ENCODE measurements at regions not wholly inside any gene's neighbourhood (a gene's known extent, or its start where the extent isn't known, plus 50 kb on each side); places are given as distances from the start of the nearest gene placed in this dataset.

GRCh38 chr2:62338111-62338510 lies 142.2 kb downstream of the B3GNT2 start (continued):
- TF ChIP-seq ZBTB33 (IDR thresholded peaks at IDR 0.05; ENCODE audit: extremely low read depth, insufficient replicate concordance, low read length) = no peak

DNA sequence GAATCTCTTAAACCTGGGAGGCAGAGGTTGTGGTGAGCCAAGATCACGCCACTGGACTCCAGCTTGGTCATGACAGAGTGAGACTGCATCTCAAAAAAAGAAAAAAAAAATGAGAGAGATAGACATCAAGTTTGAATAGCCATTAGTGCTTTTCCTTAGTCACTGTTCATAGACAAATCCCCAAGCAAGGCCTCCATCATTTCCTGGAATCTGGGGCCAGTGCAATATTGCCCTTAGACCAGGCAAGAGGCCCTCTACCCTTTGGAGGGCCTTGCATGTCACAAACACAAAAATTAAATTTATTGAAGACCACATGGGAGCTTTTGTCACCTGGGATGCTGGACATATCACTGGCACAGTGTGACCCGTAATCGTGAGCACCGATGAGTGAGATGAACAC lies 141.5 kb downstream of the B3GNT2 start:
- ATAC-seq = no peak
- no peaks in the 10 kb centered on the region for H3K79me2 ChIP-seq (ENCODE audit: insufficient read depth, low read length)
- peaks cover 0 to 9% of the 10 kb centered on the region in 2 experiments; a peak in 3 of 4 replicates for H3K4me1 ChIP-seq (ENCODE audit: control insufficient read depth in 1 of 2, insufficient read depth in 2 of 2, low read length in 2 of 2)
- no peak overlapping the region for H2AFZ ChIP-seq (ENCODE audit: low read depth, low read length, poor library complexity, severe bottlenecking)
- no peak overlapping the region for H3K27ac ChIP-seq (ENCODE audit: low read depth, low read length)
- no TSS peak for BruUV-seq (replicated peaks)
- no peaks in the 10 kb centered on the region for H3K27me3 ChIP-seq (ENCODE audit: insufficient read depth, low read length)
- H4K20me1 ChIP-seq (ENCODE audit: insufficient read depth) = no peaks in the 10 kb centered on the region
- no peak for DNase-seq (ENCODE audit: low read depth, low spot score)
- no peaks in the 10 kb centered on the region for H3K36me3 ChIP-seq (ENCODE audit: control insufficient read depth in 1 of 2, insufficient read depth in 2 of 2, low read length in 2 of 2)
- H3K9ac ChIP-seq (ENCODE audit: low read length) = no peak overlapping the region
- RAD21 ChIA-PET (ENCODE audit: low non-redundant PET in 1 of 2, low total read pairs in 2 of 2, uncharacterized antibody in 2 of 2, unreplicated experiment in 2 of 2) = no interaction called here
- no peak for TF ChIP-seq ELF1 (IDR thresholded peaks at IDR 0.05; ENCODE audit: borderline replicate concordance, low read depth)
- TF ChIP-seq FOSL1 (IDR thresholded peaks at IDR 0.05; ENCODE audit: low read depth) = no peak
- no peaks in the 10 kb centered on the region for H3K9me3 ChIP-seq (ENCODE audit: control insufficient read depth in 1 of 2, insufficient read depth in 1 of 2, low read depth in 1 of 2, low read length in 2 of 2)
- H3K4me2 ChIP-seq (ENCODE audit: low read length) = no peak overlapping the region
- no peaks in the 10 kb centered on the region for H3K9me2 ChIP-seq (ENCODE audit: insufficient read depth)
- POLR2A ChIA-PET = no interaction called here
- CTCF ChIA-PET = no interaction called here
- intact Hi-C loops (cut with micrococcal nuclease) = no loop called here
- no peak overlapping the region for H3K4me3 ChIP-seq (replicated peaks in 1 of 2; ENCODE audit: low read depth in 1 of 2, low read length in 2 of 2)

GRCh38 chr2:62335612-62336011 lies 139.7 kb downstream of the B3GNT2 start:
- ChIA-PET CTCF (no interaction called here), POLR2A (no interaction called here)
- TF ChIP-seq TCF7L2 (IDR thresholded peaks at IDR 0.05; ENCODE audit: borderline replicate concordance, extremely low read depth, insufficient read depth, insufficient read length) (no peak), ZFX (IDR thresholded peaks at IDR 0.05) (no peak), EZH2 (IDR thresholded peaks at IDR 0.05) (no peak), RAD21 (IDR thresholded peaks at IDR 0.05; ENCODE audit: low read depth) (no peak), JUND (IDR thresholded peaks at IDR 0.05) (no peak), POLR2A (IDR thresholded peaks at IDR 0.05; ENCODE audit: borderline replicate concordance, extremely low read depth, insufficient read depth, insufficient read length) (no peak), SP1 (IDR thresholded peaks at IDR 0.05; ENCODE audit: low read depth) (no peak), EZH2phosphoT487 (IDR thresholded peaks at IDR 0.05; ENCODE audit: borderline replicate concordance) (no peak), SIN3A (IDR thresholded peaks at IDR 0.05; ENCODE audit: low read depth) (no peak), POLR2AphosphoS5 (IDR thresholded peaks at IDR 0.05; ENCODE audit: low read depth, low read length) (no peak), YY1 (IDR thresholded peaks at IDR 0.05; ENCODE audit: extremely low read depth, insufficient replicate concordance, low read depth, low read length) (no peak), ELF1 (IDR thresholded peaks at IDR 0.05; ENCODE audit: borderline replicate concordance, low read depth) (no peak), CBX3 (IDR thresholded peaks at IDR 0.05; ENCODE audit: low read depth) (no peak)
- TF ChIP-seq, protein P1, sequence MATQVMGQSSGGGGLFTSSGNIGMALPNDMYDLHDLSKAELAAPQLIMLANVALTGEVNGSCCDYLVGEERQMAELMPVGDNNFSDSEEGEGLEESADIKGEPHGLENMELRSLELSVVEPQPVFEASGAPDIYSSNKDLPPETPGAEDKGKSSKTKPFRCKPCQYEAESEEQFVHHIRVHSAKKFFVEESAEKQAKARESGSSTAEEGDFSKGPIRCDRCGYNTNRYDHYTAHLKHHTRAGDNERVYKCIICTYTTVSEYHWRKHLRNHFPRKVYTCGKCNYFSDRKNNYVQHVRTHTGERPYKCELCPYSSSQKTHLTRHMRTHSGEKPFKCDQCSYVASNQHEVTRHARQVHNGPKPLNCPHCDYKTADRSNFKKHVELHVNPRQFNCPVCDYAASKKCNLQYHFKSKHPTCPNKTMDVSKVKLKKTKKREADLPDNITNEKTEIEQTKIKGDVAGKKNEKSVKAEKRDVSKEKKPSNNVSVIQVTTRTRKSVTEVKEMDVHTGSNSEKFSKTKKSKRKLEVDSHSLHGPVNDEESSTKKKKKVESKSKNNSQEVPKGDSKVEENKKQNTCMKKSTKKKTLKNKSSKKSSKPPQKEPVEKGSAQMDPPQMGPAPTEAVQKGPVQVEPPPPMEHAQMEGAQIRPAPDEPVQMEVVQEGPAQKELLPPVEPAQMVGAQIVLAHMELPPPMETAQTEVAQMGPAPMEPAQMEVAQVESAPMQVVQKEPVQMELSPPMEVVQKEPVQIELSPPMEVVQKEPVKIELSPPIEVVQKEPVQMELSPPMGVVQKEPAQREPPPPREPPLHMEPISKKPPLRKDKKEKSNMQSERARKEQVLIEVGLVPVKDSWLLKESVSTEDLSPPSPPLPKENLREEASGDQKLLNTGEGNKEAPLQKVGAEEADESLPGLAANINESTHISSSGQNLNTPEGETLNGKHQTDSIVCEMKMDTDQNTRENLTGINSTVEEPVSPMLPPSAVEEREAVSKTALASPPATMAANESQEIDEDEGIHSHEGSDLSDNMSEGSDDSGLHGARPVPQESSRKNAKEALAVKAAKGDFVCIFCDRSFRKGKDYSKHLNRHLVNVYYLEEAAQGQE (IDR thresholded peaks at IDR 0.05; ENCODE audit: low read depth) = no peak

More at GRCh38 chr2:62335612-62336011, 139.7 kb downstream of the B3GNT2 start:
- Histone ChIP-seq H3K36me3 (ENCODE audit: control insufficient read depth in 1 of 2, insufficient read depth in 2 of 2, low read length in 2 of 2) (no peaks in the 10 kb centered on the region), H3K27ac (ENCODE audit: low read depth, low read length) (no peak overlapping the region), H3K4me2 (ENCODE audit: low read length) (no peak overlapping the region), H3K79me2 (ENCODE audit: insufficient read depth, low read length) (no peaks in the 10 kb centered on the region), H4K20me1 (ENCODE audit: insufficient read depth) (no peaks in the 10 kb centered on the region), H3K9me2 (ENCODE audit: insufficient read depth) (no peaks in the 10 kb centered on the region), H3K9me3 (ENCODE audit: control insufficient read depth in 1 of 2, insufficient read depth in 1 of 2, low read depth in 1 of 2, low read length in 2 of 2) (no peaks in the 10 kb centered on the region), H3K4me1 (ENCODE audit: control insufficient read depth in 1 of 2, insufficient read depth in 2 of 2, low read length in 2 of 2) (peaks cover 0 to 2% of the 10 kb centered on the region in 2 experiments; a peak in 1 of 4 replicates), H3K27me3 (ENCODE audit: insufficient read depth, low read length) (no peaks in the 10 kb centered on the region), H3K9ac (ENCODE audit: low read length) (no peak overlapping the region), H2AFZ (ENCODE audit: low read depth, low read length, poor library complexity, severe bottlenecking) (no peak overlapping the region), H3K4me3 (replicated peaks in 1 of 2; ENCODE audit: low read depth in 1 of 2, low read length in 2 of 2) (no peak overlapping the region)
- intact Hi-C loops (cut with micrococcal nuclease) = no loop called here
- ATAC-seq (no peak), DNase-seq (ENCODE audit: low read depth, low spot score) (no peak)
- RAD21 ChIA-PET (ENCODE audit: low non-redundant PET in 1 of 2, low total read pairs in 2 of 2, uncharacterized antibody in 2 of 2, unreplicated experiment in 2 of 2) = no interaction called here
- no TSS peak for BruUV-seq (replicated peaks)

All from HCT116 (cell line).